Heart right ventricle (tissue), 16 donors: ENCODE measurements at regions not wholly inside any gene's neighbourhood (a gene's known extent, or its start where the extent isn't known, plus 50 kb on each side); places are given as distances from the start of the nearest gene placed in this dataset.

Source experiments
- ATAC-seq, 8 donors: fragments of 200-7000 bp; cut with Tn5 transposase; one replicate each; pipeline ENCODE4 v1.9.1; 2020; ENCODE audit warnings: mild to moderate bottlenecking in 8 of 8, moderate library complexity in 8 of 8, moderate number of reproducible peaks in 1 of 8
- DNase-seq, 2 donors: peaks; one replicate each; pipeline ENCODE4 v3.0.0-alpha.2; 2020
- H3K27ac ChIP-seq, 10 donors: fragments of 200-600 bp; sonication (generic) in 2 of 10; one replicate each; pipeline versions ENCODE4 v1.5.0 to v1.8.0; 2020 to 2022; ENCODE audit warnings: mild to moderate bottlenecking in 3 of 10
- H3K27me3 ChIP-seq, 7 donors: fragments of 200-600 bp; one replicate each; pipeline ENCODE4 v1.8.0; 2021 to 2022; ENCODE audit warnings: mild to moderate bottlenecking in 2 of 7
- H3K36me3 ChIP-seq, 9 donors: fragments of 200-600 bp; sonication (generic) in 1 of 9; one replicate each; pipeline versions ENCODE4 v1.5.0 to v1.8.0; 2020 to 2022; ENCODE audit warnings: mild to moderate bottlenecking in 2 of 9
- H3K4me1 ChIP-seq, 9 donors: fragments of 200-600 bp; sonication (generic) in 1 of 9; one replicate each; pipeline versions ENCODE4 v1.5.0 to v1.8.0; 2020 to 2022; ENCODE audit warnings: mild to moderate bottlenecking in 4 of 9
- H3K4me3 ChIP-seq, 10 donors: fragments of 200-600 bp; sonication (generic) in 2 of 10; one replicate each; pipeline versions ENCODE4 v1.5.0 to v1.8.0; 2020 to 2022; ENCODE audit warnings: mild to moderate bottlenecking in 7 of 10, moderate library complexity in 2 of 10
- H3K9me3 ChIP-seq, 11 donors: fragments of 200-600 bp in 10 of 11; sonication (generic) in 2 of 11; one replicate each; pipeline versions ENCODE4 v1.5.0 to v1.8.0; 2013 to 2022; ENCODE audit warnings: mild to moderate bottlenecking in 2 of 11, control low read depth in 1 of 11, moderate library complexity in 1 of 11
- CTCF ChIP-seq, 9 donors: fragments of 200-600 bp; sonication (generic) in 2 of 9; IDR thresholded peaks; one replicate each; pipeline versions ENCODE4 v1.5.0 to v1.8.0; 2021 to 2022; ENCODE audit warnings: antibody characterized with exemption in 9 of 9, mild to moderate bottlenecking in 5 of 9, moderate library complexity in 1 of 9
- WGBS, 2 donors: extraction: QIAGEN DNeasy Blood & Tissue Kit; methylation state at CpG; one replicate each; pipeline ENCODE4 v1.1.7; 2013; ENCODE audit warnings: inconsistent platforms in 1 of 2; 5-methylcytosine and 5-hydroxymethylcytosine counted together
- intact Hi-C, 10 donors: fragments of 100-400 bp; cut with DNase I; formaldehyde crosslinking; loops; one replicate each; pipeline versions ENCODE4 v1.11.1 to v1.14.2; 2022
- donor health status: Arrhythmogenic right ventricular cardiomyopathy.
- donor health status: ischemic (EF 13 %, LVEDD 7.1; RV severe dilation, severe dysfunction).
- donor health status: healthy with polysubstance abuse.
- donor health status: DM: no; HTN: yes; CAD: no.
- donor health status: DM: no; HTN: no; CAD: no.
- donor health status: ischemic (EF 25% LVEDD 6.9; RV normal size, moderate dysfunction).
- donor health status: ischemic (EF 25% LVEDD 5.7; RV mildly dilated, moderate dysfunction).
- donor health status: healthy.
- donor health status: DM: yes; HTN: yes; CAD: no.
- donor health status: Ischemic cardiomyopathy.
- donor health status: ischemic (EF 35%, LVEDD 5.7; RV mildly dilated, moderate dysfunction).
- donor health status: nonischemic (EF 11% LVEDD 7.7; RV severe dilation, severe dysfunction).
- donor health status: DM: yes; HTN: yes; CAD: no.
- donor health status: PGD.
- donor health status: ischemic (EF 29% LVEDD 5.4; RV normal size, mild dysfunction).
- donor health status: nonischemic (EF 23%, LVEDD 6.1; RV moderate dilation, normal function).

- Histone ChIP-seq H3K27me3 (peaks cover 0 to 4% (median 0%) of the 10 kb centered on the region in 7 donors), H3K9me3 (no peaks in the 10 kb centered on the region), H3K36me3 (no peaks in the 10 kb centered on the region), H3K4me1 (peaks cover 0 to 4% (median 0%) of the 10 kb centered on the region in 9 donors), H3K4me3 (no peak overlapping the region), H3K27ac (no peak overlapping the region)
- WGBS, 2 donors, result 89 to 91% methylated on average over 4 of the region's 4 CpGs
- TF ChIP-seq CTCF (IDR thresholded peaks at IDR 0.05), result no peak
- ATAC-seq (no peak), DNase-seq (no peak)
- intact Hi-C loops, result no loop called here
These were observed 74.7 kb upstream of the ADAMTS16 start for GRCh38 chr5:5065472-5065871.

- Histone ChIP-seq H3K36me3 (no peaks in the 10 kb centered on the region), H3K27ac (no peak overlapping the region), H3K9me3 (no peaks in the 10 kb centered on the region), H3K27me3 (peaks cover 0 to 4% (median 0%) of the 10 kb centered on the region in 7 donors), H3K4me3 (no peak overlapping the region), H3K4me1 (peaks cover 0 to 4% (median 0%) of the 10 kb centered on the region in 9 donors)
- intact Hi-C loops, result no loop called here
- WGBS, 2 donors, result 52 to 55% methylated on average over 6 of the region's 6 CpGs
- no peak for TF ChIP-seq CTCF (IDR thresholded peaks at IDR 0.05)
- ATAC-seq, result no peak
- no peak for DNase-seq
These were observed 73.6 kb upstream of the ADAMTS16 start for GRCh38 chr5:5066276-5067186.

- H3K9me3 ChIP-seq, result no peaks in the 10 kb centered on the region
- DNase-seq, result no peak
- H3K27me3 ChIP-seq, result peaks cover 0 to 8% (median 0%) of the 10 kb centered on the region in 7 donors
- intact Hi-C loops, result no loop called here
- H3K36me3 ChIP-seq, result no peaks in the 10 kb centered on the region
- no peak for TF ChIP-seq CTCF (IDR thresholded peaks at IDR 0.05)
- no peak for ATAC-seq
- 65 to 76% methylated on average over 5 of the region's 5 CpGs for WGBS, 2 donors
- H3K27ac ChIP-seq, result no peak overlapping the region
- peaks cover 0 to 4% (median 0%) of the 10 kb centered on the region in 9 donors for H3K4me1 ChIP-seq
- no peak overlapping the region for H3K4me3 ChIP-seq
These were observed 70.3 kb upstream of the ADAMTS16 start for GRCh38 chr5:5069851-5070250.

- Histone ChIP-seq H3K4me3 (no peak overlapping the region), H3K9me3 (no peaks in the 10 kb centered on the region), H3K36me3 (no peaks in the 10 kb centered on the region), H3K27ac (no peak overlapping the region), H3K4me1 (peaks cover 0 to under 1% (median 0%) of the 10 kb centered on the region in 9 donors), H3K27me3 (peaks cover 0 to 8% (median 0%) of the 10 kb centered on the region in 7 donors)
- no peak for TF ChIP-seq CTCF (IDR thresholded peaks at IDR 0.05)
- WGBS, 2 donors, result 67 to 72% methylated on average over 5 of the region's 5 CpGs
- ATAC-seq (no peak), DNase-seq (no peak)
- intact Hi-C loops, result no loop called here
These were observed 68.6 kb upstream of the ADAMTS16 start for GRCh38 chr5:5071554-5071953.
